Activated B cell treated with CpG ODN at 0.5 μM for 24 hours (primary cell): ENCODE measurements at regions not wholly inside any gene's neighbourhood (a gene's known extent, or its start where the extent isn't known, plus 50 kb on each side); places are given as distances from the start of the nearest gene placed in this dataset.

ENCODE experiments used
- ATAC-seq: fragments of 200-7000 bp; cut with Tn5 transposase; one replicate; pipeline ENCODE4 v1.10.0; 2021; ENCODE audit warnings: low read depth, mild to moderate bottlenecking, moderate library complexity
- CTCF ChIA-PET: fragments of 350-600 bp; sonication (Branson Sonifier 250); formaldehyde crosslinking; loops from one replicate; lab custom pipeline; 2021; ENCODE audit warnings: antibody characterized with exemption; lab: Charles Lee
- POLR2A ChIA-PET: fragments of 350-600 bp; sonication (Branson Sonifier 250); formaldehyde crosslinking; loops from one replicate; lab custom pipeline; 2021; ENCODE audit warnings: antibody characterized with exemption; lab: Charles Lee
- DNase-seq: peaks from one replicate; pipeline ENCODE4 v3.0.0; 2022
- H3K27ac Mint-ChIP-seq: one replicate; pipeline ENCODE4 v1.8.0; 2020; ENCODE audit warnings: mixed read lengths
- H3K27me3 Mint-ChIP-seq: one replicate; pipeline ENCODE4 v1.8.0; 2021; ENCODE audit warnings: mixed read lengths
- H3K36me3 Mint-ChIP-seq: one replicate; pipeline ENCODE4 v1.8.0; 2021; ENCODE audit warnings: low read depth, mixed read lengths
- H3K4me1 Mint-ChIP-seq: one replicate; pipeline ENCODE4 v1.8.0; 2021; ENCODE audit warnings: mixed read lengths
- H3K4me3 Mint-ChIP-seq: one replicate; pipeline ENCODE4 v1.8.0; 2020; ENCODE audit warnings: mild to moderate bottlenecking, mixed read lengths
- H3K9me3 Mint-ChIP-seq: one replicate; pipeline ENCODE4 v1.8.0; 2020; ENCODE audit warnings: mixed read lengths
- intact Hi-C: fragments of 100-400 bp; cut with micrococcal nuclease; formaldehyde crosslinking; loops from one replicate; pipeline ENCODE4 v1.15.1; 2024
- TF ChIP-seq, protein P1 (sequence below): fragments of 200-600 bp; IDR thresholded peaks from one replicate; pipeline ENCODE4 v1.8.0; 2022; ENCODE audit warnings: antibody characterized with exemption, mild to moderate bottlenecking

- H3K4me3 Mint-ChIP-seq = no peak overlapping the region
- POLR2A ChIA-PET = no interaction called here
- ATAC-seq = no peak
- CTCF ChIA-PET = no interaction called here
- H3K4me1 Mint-ChIP-seq = no peaks in the 10 kb centered on the region
- no peaks in the 10 kb centered on the region for H3K9me3 Mint-ChIP-seq
- no peak overlapping the region for H3K27ac Mint-ChIP-seq
- peaks cover 9% of the 10 kb centered on the region for H3K27me3 Mint-ChIP-seq
- TF ChIP-seq, protein P1, sequence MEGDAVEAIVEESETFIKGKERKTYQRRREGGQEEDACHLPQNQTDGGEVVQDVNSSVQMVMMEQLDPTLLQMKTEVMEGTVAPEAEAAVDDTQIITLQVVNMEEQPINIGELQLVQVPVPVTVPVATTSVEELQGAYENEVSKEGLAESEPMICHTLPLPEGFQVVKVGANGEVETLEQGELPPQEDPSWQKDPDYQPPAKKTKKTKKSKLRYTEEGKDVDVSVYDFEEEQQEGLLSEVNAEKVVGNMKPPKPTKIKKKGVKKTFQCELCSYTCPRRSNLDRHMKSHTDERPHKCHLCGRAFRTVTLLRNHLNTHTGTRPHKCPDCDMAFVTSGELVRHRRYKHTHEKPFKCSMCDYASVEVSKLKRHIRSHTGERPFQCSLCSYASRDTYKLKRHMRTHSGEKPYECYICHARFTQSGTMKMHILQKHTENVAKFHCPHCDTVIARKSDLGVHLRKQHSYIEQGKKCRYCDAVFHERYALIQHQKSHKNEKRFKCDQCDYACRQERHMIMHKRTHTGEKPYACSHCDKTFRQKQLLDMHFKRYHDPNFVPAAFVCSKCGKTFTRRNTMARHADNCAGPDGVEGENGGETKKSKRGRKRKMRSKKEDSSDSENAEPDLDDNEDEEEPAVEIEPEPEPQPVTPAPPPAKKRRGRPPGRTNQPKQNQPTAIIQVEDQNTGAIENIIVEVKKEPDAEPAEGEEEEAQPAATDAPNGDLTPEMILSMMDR = no peak
- intact Hi-C loops = no loop called here
- no peak for DNase-seq
- H3K36me3 Mint-ChIP-seq = no peaks in the 10 kb centered on the region
Measured at GRCh38 chr1:115190540-115191170, 101.4 kb upstream of the TSPAN2 start.

DNA sequence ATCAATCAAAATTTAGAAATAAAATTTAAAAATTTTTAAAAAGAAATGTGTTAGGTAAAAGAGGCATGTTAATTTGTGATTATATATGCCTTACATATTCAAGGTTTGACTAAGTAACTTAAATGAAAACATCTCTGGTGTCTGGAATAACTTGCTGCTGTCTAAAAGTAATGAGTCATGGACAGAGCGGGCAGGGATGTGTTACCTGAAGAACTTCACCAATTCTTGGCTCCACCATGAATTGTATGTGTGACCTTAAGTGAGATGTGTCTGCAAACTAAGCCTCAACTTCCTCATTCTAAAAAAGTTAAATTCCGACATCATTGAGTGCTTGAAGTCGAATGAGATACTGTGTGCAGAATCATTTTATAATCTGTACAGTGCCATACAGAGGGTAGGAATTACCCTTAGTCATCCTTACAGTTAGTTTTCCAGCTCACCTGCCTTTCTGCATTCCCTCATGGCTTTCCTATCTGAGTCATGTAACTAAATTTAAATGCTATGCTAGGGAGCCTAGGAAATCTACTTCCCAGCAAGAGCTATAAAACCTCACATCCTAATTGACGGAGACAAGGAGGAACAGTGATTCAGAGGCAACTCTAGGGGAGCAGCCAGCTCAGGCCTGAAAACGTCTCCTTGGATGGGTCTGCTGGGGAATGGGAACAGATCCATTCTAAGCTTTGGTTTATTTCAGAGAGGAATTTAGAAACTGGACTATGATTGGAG, 100.7 kb upstream of the TSPAN2 start:
- Mint-ChIP-seq H3K36me3 (no peaks in the 10 kb centered on the region), H3K27ac (no peak overlapping the region), H3K4me3 (no peak overlapping the region), H3K4me1 (no peaks in the 10 kb centered on the region), H3K9me3 (no peaks in the 10 kb centered on the region), H3K27me3 (peaks cover 9% of the 10 kb centered on the region)
- DNase-seq (no peak), ATAC-seq (no peak)
- intact Hi-C loops = no loop called here
- CTCF ChIA-PET = no interaction called here
- POLR2A ChIA-PET = no interaction called here
- TF ChIP-seq, protein P1 = no peak

DNA sequence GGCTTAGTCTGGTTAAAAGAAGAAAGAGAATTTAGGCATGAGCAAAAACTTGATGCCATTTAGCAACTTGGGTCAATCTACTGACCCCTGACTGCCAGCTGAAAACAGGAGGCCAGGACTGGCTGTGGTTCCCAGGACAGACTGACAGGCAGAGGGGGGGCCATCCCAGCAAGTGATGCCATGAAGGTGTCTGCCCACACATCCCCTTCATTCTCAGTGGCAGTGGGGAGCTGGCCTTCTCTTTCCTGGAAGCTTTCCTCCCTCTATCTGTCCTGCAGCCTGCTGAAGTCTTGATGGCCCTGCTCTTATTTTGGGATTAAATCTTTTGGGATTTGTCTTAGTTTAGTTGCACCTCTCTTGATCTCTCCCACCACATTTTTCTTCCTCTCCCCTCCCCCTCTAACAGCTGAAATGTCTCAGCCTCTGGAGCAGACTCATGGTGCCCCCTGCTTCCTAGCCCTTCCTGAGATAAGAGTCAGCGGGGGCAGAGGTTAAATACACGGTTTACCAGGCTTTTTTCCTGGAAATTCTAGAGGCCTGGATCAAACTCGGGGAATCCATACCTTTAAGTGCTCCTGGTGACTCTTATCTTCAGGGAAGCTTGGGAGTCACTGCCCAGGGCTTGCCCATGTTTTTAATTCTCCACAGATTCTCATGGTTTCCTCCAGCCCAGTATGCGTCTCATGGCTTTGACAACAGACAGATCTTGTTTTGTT, 99.5 kb upstream of the TSPAN2 start:
- ATAC-seq (no peak), DNase-seq (no peak)
- CTCF ChIA-PET = no interaction called here
- POLR2A ChIA-PET = no interaction called here
- Mint-ChIP-seq H3K36me3 (no peaks in the 10 kb centered on the region), H3K9me3 (no peaks in the 10 kb centered on the region), H3K27ac (no peak overlapping the region), H3K27me3 (peaks cover 9% of the 10 kb centered on the region), H3K4me1 (no peaks in the 10 kb centered on the region), H3K4me3 (no peak overlapping the region)
- intact Hi-C loops = no loop called here
- TF ChIP-seq, protein P1 = no peak

GRCh38 chr1:115186711-115187265, 97.5 kb upstream of the TSPAN2 start:
- Mint-ChIP-seq H3K27me3 (peaks cover 8% of the 10 kb centered on the region), H3K27ac (no peak overlapping the region), H3K36me3 (no peaks in the 10 kb centered on the region), H3K9me3 (no peaks in the 10 kb centered on the region), H3K4me1 (no peaks in the 10 kb centered on the region), H3K4me3 (no peak overlapping the region)
- intact Hi-C loops = no loop called here
- ChIA-PET CTCF (no interaction called here), POLR2A (interaction anchor here (0.6 kb wide), 1 partner anchor 19 kb away, joined by 3 read pairs; no protein-coding TSS in a partner anchor)
- no peak for ATAC-seq
- TF ChIP-seq, protein P1 = no peak
- DNase-seq = no peak

- no peak overlapping the region for H3K4me3 Mint-ChIP-seq
- H3K27me3 Mint-ChIP-seq = peaks cover 5% of the 10 kb centered on the region
- no peaks in the 10 kb centered on the region for H3K36me3 Mint-ChIP-seq
- TF ChIP-seq, protein P1 = no peak
- CTCF ChIA-PET = no interaction called here
- POLR2A ChIA-PET = no interaction called here
- no peaks in the 10 kb centered on the region for H3K4me1 Mint-ChIP-seq
- no peaks in the 10 kb centered on the region for H3K9me3 Mint-ChIP-seq
- intact Hi-C loops = no loop called here
- ATAC-seq (no peak), DNase-seq (no peak)
- no peak overlapping the region for H3K27ac Mint-ChIP-seq
Measured at GRCh38 chr1:115185336-115185735, 96.0 kb upstream of the TSPAN2 start.
